ENCODE measurements at regions not wholly inside any gene's neighbourhood (a gene's known extent, or its start where the extent isn't known, plus 50 kb on each side); places are given as distances from the start of the nearest gene placed in this dataset.
"Not testable (repeated sequence)": the region's sequence is repeated elsewhere in the genome, so short reads cannot be mapped to it uniquely, and the experiment has no call there.

GRCh38 chr1:38527373-38527966, 332.1 kb downstream of the RRAGC start:
- FAIRE-seq (no peak), DNase-seq (ENCODE audit: low spot score in 2 of 2) (no peak)

- FAIRE-seq = no peak
These were observed 333.5 kb downstream of the RRAGC start for GRCh38 chr1:38526046-38526445.

GRCh38 chr1:38525343-38526043, 334.1 kb downstream of the RRAGC start:
- FAIRE-seq = no peak

More at GRCh38 chr1:38526046-38526445, 333.5 kb downstream of the RRAGC start:
- DNase-seq (ENCODE audit: low spot score in 2 of 2) = no peak

GRCh38 chr1:38524025-38524641, 335.4 kb downstream of the RRAGC start:
- no peak for FAIRE-seq

More at GRCh38 chr1:38525343-38526043, 334.1 kb downstream of the RRAGC start:
- no peak for DNase-seq (ENCODE audit: low spot score in 2 of 2)

GRCh38 chr1:38523568-38523939, 336.0 kb downstream of the RRAGC start:
- DNase-seq (ENCODE audit: low spot score in 2 of 2) = no peak
- no peak for FAIRE-seq

More at GRCh38 chr1:38524025-38524641, 335.4 kb downstream of the RRAGC start:
- DNase-seq (ENCODE audit: low spot score in 2 of 2) = no peak

GRCh38 chr1:38522915-38523567, 336.5 kb downstream of the RRAGC start:
- FAIRE-seq (no peak), DNase-seq (ENCODE audit: low spot score in 2 of 2) (no peak)

- no peak for DNase-seq (ENCODE audit: low spot score in 2 of 2)
- no peak for FAIRE-seq
These were observed 343.0 kb downstream of the RRAGC start for GRCh38 chr1:38516560-38516959.

- no peak for FAIRE-seq
- no peak for DNase-seq (ENCODE audit: low spot score in 2 of 2)
These were observed 346.8 kb downstream of the RRAGC start for GRCh38 chr1:38512789-38513188.

- DNase-seq (ENCODE audit: low spot score in 2 of 2) (no peak), FAIRE-seq (no peak)
These were observed 347.4 kb downstream of the RRAGC start for GRCh38 chr1:38512024-38512767.

- DNase-seq (ENCODE audit: low spot score in 2 of 2) = no peak
- FAIRE-seq = no peak
These were observed 351.3 kb downstream of the RRAGC start for GRCh38 chr1:38508232-38508631.

- no peak for DNase-seq (ENCODE audit: low spot score in 2 of 2)
- FAIRE-seq = no peak
These were observed 352.0 kb downstream of the RRAGC start for GRCh38 chr1:38507563-38507962.

- DNase-seq (ENCODE audit: low spot score in 2 of 2) = no peak
These were observed 353.6 kb downstream of the RRAGC start for GRCh38 chr1:38505944-38506343.

GRCh38 chr1:38502758-38503157, 356.8 kb downstream of the RRAGC start:
- no peak for FAIRE-seq

More at GRCh38 chr1:38505944-38506343, 353.6 kb downstream of the RRAGC start:
- FAIRE-seq = no peak

GRCh38 chr1:38500891-38501290, 358.7 kb downstream of the RRAGC start:
- FAIRE-seq (no peak), DNase-seq (ENCODE audit: low spot score in 2 of 2) (no peak)

More at GRCh38 chr1:38502758-38503157, 356.8 kb downstream of the RRAGC start:
- no peak for DNase-seq (ENCODE audit: low spot score in 2 of 2)

- FAIRE-seq (no peak), DNase-seq (ENCODE audit: low spot score in 2 of 2) (no peak)
These were observed 359.2 kb downstream of the RRAGC start for GRCh38 chr1:38500352-38500751.

GRCh38 chr1:38498686-38499085, 360.9 kb downstream of the RRAGC start:
- no peak for FAIRE-seq
- DNase-seq (ENCODE audit: low spot score in 2 of 2) = no peak

- FAIRE-seq (no peak), DNase-seq (ENCODE audit: low spot score in 2 of 2) (no peak)
These were observed 361.5 kb downstream of the RRAGC start for GRCh38 chr1:38497921-38498656.

GRCh38 chr1:38493306-38493705, 366.3 kb downstream of the RRAGC start:
- FAIRE-seq; DNase-seq (ENCODE audit: low spot score in 2 of 2): not testable (repeated sequence)

- peak in 1 of 2 donors; percentile 25 for DNase-seq (ENCODE audit: low spot score in 2 of 2)
- FAIRE-seq = no peak
These were observed 369.7 kb downstream of the RRAGC start for GRCh38 chr1:38489844-38490270.
